Activated CD4-positive, alpha-beta memory T cell treated with anti-CD3 and anti-CD28 coated beads for 36 hours (primary cell): ENCODE measurements at regions not wholly inside any gene's neighbourhood (a gene's known extent, or its start where the extent isn't known, plus 50 kb on each side); places are given as distances from the start of the nearest gene placed in this dataset.

Experiments
- CTCF ChIA-PET: fragments of 350-600 bp; sonication (Branson Sonifier 250); formaldehyde crosslinking; loops from one replicate; lab custom pipeline; 2021; ENCODE audit warnings: antibody characterized with exemption, inconsistent platforms; lab: Charles Lee
- POLR2A ChIA-PET: fragments of 350-600 bp; sonication (Branson Sonifier 250); formaldehyde crosslinking; loops from one replicate; lab custom pipeline; 2021; ENCODE audit warnings: antibody characterized with exemption; lab: Charles Lee
- DNase-seq: peaks from one replicate; pipeline ENCODE4 v3.0.0-alpha.2; 2020
- H3K27ac Mint-ChIP-seq: one replicate; pipeline ENCODE4 v1.8.0; 2021; ENCODE audit warnings: mixed read lengths
- H3K27me3 Mint-ChIP-seq: one replicate; pipeline ENCODE4 v1.8.0; 2021; ENCODE audit warnings: mixed read lengths
- H3K36me3 Mint-ChIP-seq: one replicate; pipeline ENCODE4 v1.8.0; 2021; ENCODE audit warnings: mixed read lengths
- H3K4me1 Mint-ChIP-seq: one replicate; pipeline ENCODE4 v1.8.0; 2021; ENCODE audit warnings: low read depth, mixed read lengths
- H3K4me3 Mint-ChIP-seq: one replicate; pipeline ENCODE4 v1.8.0; 2021; ENCODE audit warnings: mild to moderate bottlenecking, mixed read lengths
- H3K9me3 Mint-ChIP-seq: one replicate; pipeline ENCODE4 v1.8.0; 2021; ENCODE audit warnings: mixed read lengths
- intact Hi-C: fragments of 100-400 bp; cut with micrococcal nuclease; formaldehyde crosslinking; loops from one replicate; pipeline ENCODE4 v1.15.1; 2023

DNA sequence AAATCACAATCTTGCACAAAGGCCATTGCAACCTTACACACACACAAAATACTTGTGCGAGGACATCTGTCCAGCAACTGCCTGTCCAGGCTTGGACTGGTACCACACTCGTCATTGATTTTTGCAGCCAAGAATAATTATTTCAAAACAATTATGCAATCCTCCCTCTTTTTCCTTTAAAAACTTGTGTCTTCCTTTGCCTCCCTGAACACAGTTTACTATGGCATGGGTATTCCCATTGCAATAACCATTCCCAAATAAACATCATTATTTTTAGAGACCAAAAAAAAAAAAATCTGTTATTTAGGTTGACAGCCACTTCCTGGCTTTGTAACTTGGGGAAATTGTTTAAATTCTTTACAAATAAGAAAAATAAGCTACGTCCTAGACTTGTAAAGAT is 54.0 kb downstream of the C11orf91 start:
- H3K4me1 Mint-ChIP-seq = peaks cover 4% of the 10 kb centered on the region
- no peak overlapping the region for H3K4me3 Mint-ChIP-seq

DNA sequence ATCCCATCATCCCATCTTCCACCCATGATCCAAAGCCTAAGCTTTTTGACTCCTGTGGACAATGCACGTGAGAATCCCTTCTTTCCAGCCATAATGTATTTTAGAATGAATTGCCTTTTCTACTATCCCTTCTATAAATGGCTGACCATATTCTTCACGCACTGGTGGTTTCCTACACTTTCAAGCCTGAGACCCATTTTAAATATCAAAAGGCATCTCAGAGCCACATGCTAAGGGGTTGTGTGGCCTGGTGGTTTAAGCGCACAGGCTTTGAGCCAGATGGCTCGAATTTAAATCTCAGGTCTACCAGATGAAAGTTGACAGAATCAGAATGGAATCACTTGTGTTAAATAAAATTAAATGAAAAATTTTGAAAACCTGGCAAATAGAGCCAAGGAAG is 54.5 kb downstream of the C11orf91 start:
- Mint-ChIP-seq H3K4me3 (no peak overlapping the region), H3K9me3 (no peaks in the 10 kb centered on the region), H3K36me3 (no peaks in the 10 kb centered on the region), H3K27ac (no peak overlapping the region), H3K4me1 (peaks cover 4% of the 10 kb centered on the region), H3K27me3 (peaks cover 20% of the 10 kb centered on the region)
- POLR2A ChIA-PET = no interaction called here
- CTCF ChIA-PET = interaction anchor here (1.2 kb wide), 1 partner anchor 88 kb away, joined by 3 read pairs; no protein-coding TSS in a partner anchor
- no peak for DNase-seq
- intact Hi-C loops = no loop called here

More for the DNA sequence above, 54.0 kb downstream of the C11orf91 start:
- CTCF ChIA-PET = interaction anchor here (1.2 kb wide), 1 partner anchor 89 kb away, joined by 3 read pairs; no protein-coding TSS in a partner anchor
- intact Hi-C loops = no loop called here
- peaks cover 20% of the 10 kb centered on the region for H3K27me3 Mint-ChIP-seq
- no peaks in the 10 kb centered on the region for H3K9me3 Mint-ChIP-seq
- no peak overlapping the region for H3K27ac Mint-ChIP-seq
- DNase-seq = no peak
- POLR2A ChIA-PET = no interaction called here
- no peaks in the 10 kb centered on the region for H3K36me3 Mint-ChIP-seq

DNA sequence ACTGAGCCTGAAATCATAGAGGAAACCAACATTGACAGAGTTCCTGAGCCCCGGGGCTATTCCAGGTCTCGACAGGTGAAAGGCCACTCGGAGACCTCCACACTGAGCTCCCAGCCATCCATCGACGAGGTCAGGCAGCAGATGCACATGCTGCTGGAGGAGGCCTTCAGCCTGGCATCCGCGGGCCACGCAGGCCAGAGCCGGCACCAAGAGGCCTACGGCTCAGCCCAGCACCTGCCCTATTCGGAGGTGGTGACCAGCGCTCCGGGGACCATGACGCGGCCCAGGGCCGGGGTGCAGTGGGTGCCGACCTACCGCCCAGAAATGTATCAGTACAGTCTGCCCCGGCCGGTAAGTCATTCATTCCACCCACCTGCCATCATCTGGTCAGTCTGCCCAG is 54.9 kb downstream of the C11orf91 start:
- ChIA-PET CTCF (no interaction called here), POLR2A (no interaction called here)
- Mint-ChIP-seq H3K9me3 (no peaks in the 10 kb centered on the region), H3K27me3 (peaks cover 16% of the 10 kb centered on the region), H3K4me3 (no peak overlapping the region), H3K4me1 (peaks cover 4% of the 10 kb centered on the region), H3K27ac (no peak overlapping the region), H3K36me3 (no peaks in the 10 kb centered on the region)
- DNase-seq = no peak
- intact Hi-C loops = no loop called here

GRCh38 chr11:33643167-33643824 is 57.3 kb downstream of the C11orf91 start:
- peaks cover 5% of the 10 kb centered on the region for H3K9me3 Mint-ChIP-seq
- peaks cover 4% of the 10 kb centered on the region for H3K4me1 Mint-ChIP-seq
- ChIA-PET CTCF (no interaction called here), POLR2A (no interaction called here)
- no peak for DNase-seq
- intact Hi-C loops = no loop called here
- no peak overlapping the region for H3K27ac Mint-ChIP-seq
- no peak overlapping the region for H3K4me3 Mint-ChIP-seq
- H3K27me3 Mint-ChIP-seq = peaks cover 20% of the 10 kb centered on the region
- H3K36me3 Mint-ChIP-seq = no peaks in the 10 kb centered on the region

GRCh38 chr11:33642461-33643166 is 58.0 kb downstream of the C11orf91 start:
- Mint-ChIP-seq H3K9me3 (peaks cover 5% of the 10 kb centered on the region), H3K27me3 (peaks cover 26% of the 10 kb centered on the region), H3K27ac (no peak overlapping the region), H3K36me3 (no peaks in the 10 kb centered on the region), H3K4me3 (no peak overlapping the region), H3K4me1 (peaks cover 4% of the 10 kb centered on the region)
- peak; percentile 37 for DNase-seq
- ChIA-PET POLR2A (no interaction called here), CTCF (no interaction called here)
- intact Hi-C loops = no loop called here

GRCh38 chr11:33640730-33641371 is 59.8 kb downstream of the C11orf91 start:
- POLR2A ChIA-PET = no interaction called here
- no peak for DNase-seq
- no peaks in the 10 kb centered on the region for H3K36me3 Mint-ChIP-seq
- peaks cover 4% of the 10 kb centered on the region for H3K4me1 Mint-ChIP-seq
- peaks cover 30% of the 10 kb centered on the region for H3K27me3 Mint-ChIP-seq
- no peak overlapping the region for H3K27ac Mint-ChIP-seq
- intact Hi-C loops = no loop called here
- H3K9me3 Mint-ChIP-seq = peaks cover 5% of the 10 kb centered on the region
- H3K4me3 Mint-ChIP-seq = no peak overlapping the region
- CTCF ChIA-PET = no interaction called here

DNA sequence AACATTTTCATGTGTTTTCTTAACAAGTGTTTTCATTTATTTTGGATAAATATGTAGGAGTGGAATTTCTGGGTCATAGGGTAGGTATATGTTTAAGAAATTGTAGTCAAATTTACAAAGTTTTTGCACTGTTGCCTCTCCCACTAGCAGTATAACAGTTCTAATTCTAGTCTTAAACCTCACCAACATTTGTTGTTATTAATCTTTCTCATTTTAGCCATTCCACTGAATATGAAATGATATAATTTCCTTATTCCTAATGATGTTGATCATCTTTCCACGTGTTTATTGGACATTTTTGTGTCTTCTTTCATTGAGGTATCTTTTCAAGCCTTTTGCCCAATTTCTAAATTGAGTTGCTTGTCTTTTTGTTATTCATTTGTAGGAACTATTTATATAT is 62.0 kb downstream of the C11orf91 start:
- no peak overlapping the region for H3K27ac Mint-ChIP-seq
- CTCF ChIA-PET = no interaction called here
- intact Hi-C loops = no loop called here
- H3K27me3 Mint-ChIP-seq = peaks cover 32% of the 10 kb centered on the region
- no peak for DNase-seq
- H3K4me3 Mint-ChIP-seq = no peak overlapping the region
- peaks cover 5% of the 10 kb centered on the region for H3K9me3 Mint-ChIP-seq
- H3K36me3 Mint-ChIP-seq = no peaks in the 10 kb centered on the region
- POLR2A ChIA-PET = no interaction called here
- peaks cover 4% of the 10 kb centered on the region for H3K4me1 Mint-ChIP-seq

DNA sequence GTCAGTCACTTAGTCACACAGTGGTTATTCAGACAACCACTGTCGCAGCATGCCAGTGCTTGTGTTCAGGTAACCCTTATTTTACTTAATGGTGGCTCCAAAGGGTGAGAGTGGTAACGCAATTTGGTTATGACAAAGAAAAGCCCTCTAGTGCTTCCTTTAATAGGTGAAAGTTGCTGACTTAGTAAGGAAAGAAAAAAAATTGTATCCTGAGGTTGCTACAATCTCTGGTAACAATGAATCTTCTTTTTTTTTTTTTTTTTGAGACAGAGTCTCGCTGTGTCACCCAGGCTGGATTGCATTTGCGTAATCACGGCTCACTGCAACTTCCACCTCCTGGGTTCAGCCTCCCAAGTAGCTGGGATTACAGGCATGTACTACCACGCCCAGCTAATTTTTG is 64.5 kb downstream of the C11orf91 start:
- Mint-ChIP-seq H3K9me3 (peaks cover 7% of the 10 kb centered on the region), H3K27ac (no peak overlapping the region), H3K27me3 (peaks cover 41% of the 10 kb centered on the region), H3K36me3 (no peaks in the 10 kb centered on the region), H3K4me1 (no peaks in the 10 kb centered on the region), H3K4me3 (no peak overlapping the region)
- ChIA-PET CTCF (no interaction called here), POLR2A (no interaction called here)
- DNase-seq = no peak
- intact Hi-C loops = no loop called here

DNA sequence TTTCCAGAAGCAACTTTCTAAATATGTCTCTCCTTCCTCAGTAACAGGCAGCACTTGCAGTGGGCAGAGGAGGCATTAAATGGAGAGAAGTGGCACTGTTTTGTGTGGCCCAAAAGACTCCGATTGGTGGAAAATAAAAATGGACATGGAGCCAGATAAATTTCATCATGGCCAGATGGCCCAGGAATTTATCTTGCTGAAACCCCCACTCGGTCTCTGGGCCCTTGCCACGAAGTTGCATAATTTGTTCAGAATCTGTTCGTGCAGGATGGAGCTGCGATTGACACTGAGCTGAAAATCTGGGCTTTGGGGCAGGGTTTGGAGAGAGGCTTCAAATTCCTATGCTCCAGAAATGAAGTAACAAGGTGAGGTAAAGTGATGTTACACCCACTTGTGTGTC is 65.5 kb downstream of the C11orf91 start:
- intact Hi-C loops = no loop called here
- Mint-ChIP-seq H3K4me3 (no peak overlapping the region), H3K27me3 (peaks cover 43% of the 10 kb centered on the region), H3K27ac (no peak overlapping the region), H3K4me1 (no peaks in the 10 kb centered on the region), H3K36me3 (no peaks in the 10 kb centered on the region), H3K9me3 (peaks cover 7% of the 10 kb centered on the region)
- ChIA-PET POLR2A (no interaction called here), CTCF (interaction anchor here (0.7 kb wide), 1 partner anchor 1867 kb away, joined by 3 read pairs; no protein-coding TSS in a partner anchor)
- DNase-seq = no peak

DNA sequence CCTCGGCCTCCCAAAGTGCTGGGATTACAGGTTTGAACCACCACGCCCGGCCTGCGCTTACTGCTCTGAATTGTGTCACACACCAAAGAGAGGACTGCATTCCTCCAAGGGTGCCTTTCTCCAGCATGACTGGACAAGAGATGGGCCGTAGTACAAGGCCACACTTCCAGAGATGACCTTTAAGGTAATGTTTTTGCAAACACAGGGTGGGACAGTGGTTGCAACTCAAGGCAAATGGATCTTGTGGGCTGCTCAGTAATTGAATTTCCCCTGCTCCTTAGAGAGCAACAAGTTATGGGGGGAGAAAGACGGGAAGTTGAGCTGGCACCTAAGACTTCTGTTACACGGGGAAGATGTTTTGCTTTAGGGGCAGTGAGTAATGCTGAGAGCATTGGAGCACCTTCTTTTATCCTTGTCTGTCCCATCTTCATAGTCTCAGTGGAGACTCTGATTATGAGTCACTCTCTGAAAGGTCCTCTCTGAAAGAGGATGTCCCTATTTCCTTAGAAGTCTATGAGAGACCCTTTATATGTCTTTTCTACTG is 66.3 kb downstream of the C11orf91 start:
- H3K4me1 Mint-ChIP-seq = no peaks in the 10 kb centered on the region
- peaks cover 7% of the 10 kb centered on the region for H3K9me3 Mint-ChIP-seq
- intact Hi-C loops = no loop called here
- POLR2A ChIA-PET = no interaction called here
- peaks cover 42% of the 10 kb centered on the region for H3K27me3 Mint-ChIP-seq
- no peak for DNase-seq
- no peak overlapping the region for H3K27ac Mint-ChIP-seq
- no peaks in the 10 kb centered on the region for H3K36me3 Mint-ChIP-seq
- CTCF ChIA-PET = interaction anchor here (1.2 kb wide), 1 partner anchor 51 kb away, joined by 3 read pairs; no protein-coding TSS in a partner anchor
- no peak overlapping the region for H3K4me3 Mint-ChIP-seq

DNA sequence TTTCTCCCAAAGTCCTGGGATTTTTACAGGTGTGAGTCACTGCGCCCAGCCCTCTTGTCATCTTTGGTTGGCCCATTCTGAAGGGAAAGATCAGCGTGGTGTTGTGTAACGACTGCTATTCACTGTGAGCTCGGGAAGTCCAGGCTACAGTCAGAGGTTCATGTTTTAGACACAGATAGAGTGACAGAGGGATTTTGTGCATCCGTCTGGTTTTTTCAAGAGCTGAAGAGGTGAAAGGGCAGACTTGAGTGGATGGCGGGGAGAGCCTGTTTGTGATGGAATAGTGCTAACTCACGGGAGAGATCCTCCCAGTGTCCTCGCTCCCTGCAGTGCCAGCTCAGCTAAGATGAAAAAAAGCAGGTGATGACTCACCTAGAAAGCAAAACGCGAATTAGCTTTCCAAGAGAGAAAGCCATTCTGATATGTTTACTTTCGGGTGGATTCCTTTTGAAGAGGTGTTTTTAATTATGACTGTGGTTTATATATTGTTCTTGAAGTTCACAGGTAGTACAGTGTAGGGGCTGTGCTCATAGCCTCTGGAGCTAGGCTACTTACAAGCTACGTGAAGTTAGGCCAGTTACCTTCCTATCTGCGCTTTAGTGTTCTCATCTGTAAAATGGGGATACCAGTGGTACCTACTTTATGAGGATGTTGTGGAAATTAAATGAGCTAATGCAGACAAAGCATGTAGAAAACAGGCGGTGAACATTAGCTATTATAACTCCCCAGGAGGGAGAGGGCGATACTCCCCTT is 67.2 kb downstream of the C11orf91 start:
- peaks cover 3% of the 10 kb centered on the region for H3K9me3 Mint-ChIP-seq
- CTCF ChIA-PET = interaction anchor here (1.2 kb wide), 1 partner anchor 52 kb away, joined by 3 read pairs; no protein-coding TSS in a partner anchor
- DNase-seq = no peak

DNA sequence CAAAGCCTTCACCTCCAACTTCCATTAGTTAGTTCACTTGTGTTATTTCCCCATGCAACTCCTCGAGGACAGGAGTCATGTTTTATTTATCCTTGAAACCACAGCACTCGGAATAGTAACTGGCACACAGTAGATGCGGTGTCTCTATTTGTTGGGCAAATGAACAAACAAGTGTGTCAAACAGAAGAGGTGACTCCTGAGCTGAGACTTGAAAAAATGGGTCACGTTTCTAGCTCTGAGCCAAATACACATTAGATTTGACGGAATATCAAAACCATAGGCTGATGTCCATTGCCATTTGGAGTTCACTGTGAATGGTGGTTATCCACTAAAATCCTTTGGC is 68.9 kb downstream of the C11orf91 start:
- POLR2A ChIA-PET = no interaction called here
- Mint-ChIP-seq H3K4me3 (no peak overlapping the region), H3K4me1 (no peaks in the 10 kb centered on the region), H3K36me3 (no peaks in the 10 kb centered on the region), H3K27me3 (peaks cover 27% of the 10 kb centered on the region), H3K9me3 (peaks cover 3% of the 10 kb centered on the region), H3K27ac (no peak overlapping the region)
- intact Hi-C loops = no loop called here
- DNase-seq = no peak
- CTCF ChIA-PET = no interaction called here

More for the DNA sequence above, 67.2 kb downstream of the C11orf91 start:
- POLR2A ChIA-PET = no interaction called here
- H3K4me1 Mint-ChIP-seq = no peaks in the 10 kb centered on the region
- H3K4me3 Mint-ChIP-seq = no peak overlapping the region
- no peak overlapping the region for H3K27ac Mint-ChIP-seq
- intact Hi-C loops = no loop called here
- H3K27me3 Mint-ChIP-seq = peaks cover 37% of the 10 kb centered on the region
- H3K36me3 Mint-ChIP-seq = no peaks in the 10 kb centered on the region
